ENCODE measurements at regions not wholly inside any gene's neighbourhood (a gene's known extent, or its start where the extent isn't known, plus 50 kb on each side); places are given as distances from the start of the nearest gene placed in this dataset.

DNA sequence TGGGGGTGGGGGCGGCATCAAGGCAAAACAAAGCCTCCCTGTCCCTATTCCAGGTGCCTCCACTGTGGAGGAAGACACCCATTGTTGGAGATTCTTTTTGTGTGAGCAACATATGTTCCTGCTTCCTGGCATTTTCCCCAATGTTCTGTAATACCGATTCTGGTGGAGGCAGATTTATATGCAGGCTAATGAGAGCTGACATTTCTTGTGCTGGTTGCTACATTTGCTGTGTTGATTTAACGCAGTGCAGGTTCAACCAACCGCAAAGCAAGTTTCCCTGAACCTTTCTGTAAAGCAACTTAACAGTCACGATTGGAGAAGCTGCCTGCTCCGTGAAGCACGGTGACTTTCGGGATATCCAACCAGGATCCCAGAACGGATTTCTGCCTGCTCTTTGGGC, 260.5 kb downstream of the CBLN1 start:
- peak; percentile 57 for DNase-seq

DNA sequence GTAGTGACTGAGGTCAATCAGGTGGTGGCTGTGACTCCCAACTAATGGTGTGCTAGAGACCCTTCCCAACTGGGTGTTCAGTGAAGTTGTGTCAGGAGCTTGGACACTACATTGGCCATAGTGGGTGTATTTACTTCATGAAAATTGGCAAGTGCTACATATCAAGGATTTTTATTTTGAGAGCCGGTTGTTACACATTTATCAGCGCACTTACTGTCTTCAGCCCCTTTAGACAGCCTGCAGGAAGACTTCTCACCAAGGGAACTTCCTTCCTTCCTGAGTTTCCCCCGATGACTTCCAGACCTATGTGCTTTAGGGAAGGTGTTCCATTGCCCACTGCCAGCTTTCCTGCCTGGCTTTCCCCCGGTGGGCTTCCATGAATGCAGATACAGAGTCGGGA, 261.2 kb downstream of the CBLN1 start:
- no peak for DNase-seq

DNA sequence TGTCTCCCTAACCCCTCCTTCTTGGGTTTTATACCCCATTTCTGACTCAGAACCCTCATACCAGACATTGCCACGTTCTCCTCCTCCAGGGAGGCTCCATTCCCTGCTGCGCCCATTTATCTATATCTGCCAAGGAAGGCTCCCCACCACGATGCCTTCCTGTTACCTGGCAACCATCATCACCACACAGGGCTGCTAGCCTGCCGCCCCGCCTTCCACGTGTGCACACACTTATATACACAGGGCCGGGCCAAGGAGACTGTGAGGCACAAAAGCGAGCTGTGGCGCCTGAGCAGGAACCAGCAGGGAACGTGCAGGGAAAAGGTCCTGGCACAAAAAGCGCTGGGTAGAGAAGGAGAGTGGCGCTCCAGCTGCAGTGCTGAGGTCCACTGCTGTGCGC, 261.8 kb downstream of the CBLN1 start:
- DNase-seq, result peak; percentile 81

DNA sequence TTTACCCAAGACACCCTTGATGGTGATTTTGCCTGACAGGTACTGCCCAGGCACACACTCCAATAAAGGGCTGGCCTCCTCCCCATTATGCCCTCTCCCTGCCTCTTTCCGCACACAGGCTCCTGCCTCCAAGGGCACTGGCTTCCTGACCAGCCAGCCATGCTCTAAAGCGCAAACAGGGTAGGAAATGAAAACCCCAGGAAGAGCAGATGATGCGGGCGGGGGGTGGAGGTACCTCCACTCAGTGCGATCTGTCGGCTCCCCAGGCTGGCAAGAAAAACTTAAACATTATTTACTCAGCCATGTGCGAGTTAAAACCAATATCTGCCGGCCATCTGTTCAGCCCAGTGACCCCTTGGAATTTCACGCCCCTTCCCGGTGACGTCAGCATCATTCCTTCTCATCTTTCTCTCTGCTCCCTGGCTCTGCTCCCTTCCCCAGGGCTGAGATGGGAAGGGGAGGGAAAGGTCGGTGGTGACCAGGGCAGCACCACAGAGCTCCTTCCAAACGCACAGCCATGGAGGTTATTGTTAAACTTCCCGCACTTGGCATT, 262.5 kb downstream of the CBLN1 start:
- DNase-seq, result peak; percentile 97

DNA sequence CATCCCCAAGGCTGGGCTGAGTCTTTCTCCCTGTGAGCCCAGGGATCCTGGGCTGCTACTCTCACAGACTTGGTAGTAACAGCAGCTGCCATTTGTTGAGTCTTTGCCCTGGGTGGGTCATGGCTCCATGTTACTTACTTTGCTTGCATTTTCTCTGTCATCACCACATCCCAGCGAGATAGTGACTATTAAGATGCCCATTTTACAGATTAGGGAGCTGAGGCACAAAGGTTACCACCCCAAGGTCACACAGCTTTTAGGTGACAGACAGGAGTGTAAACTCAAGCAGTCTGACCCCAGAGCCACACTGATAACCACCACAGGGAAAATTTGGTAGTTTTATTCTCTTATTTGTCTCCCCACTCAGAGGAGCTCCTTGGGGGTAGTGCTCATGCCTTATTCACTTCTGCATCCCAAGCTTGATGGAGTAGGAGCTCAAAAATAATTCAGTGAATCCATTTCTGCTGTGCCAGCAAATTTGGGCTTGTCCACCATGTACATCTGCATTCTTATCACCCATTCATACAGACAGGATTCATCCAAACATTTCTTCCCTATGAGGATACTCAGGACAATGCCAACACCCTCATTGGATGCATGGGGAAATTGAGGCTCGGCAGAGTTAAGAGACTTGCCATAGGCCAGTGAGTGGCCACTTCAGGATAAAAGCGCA, 263.2 kb downstream of the CBLN1 start:
- no peak for DNase-seq

DNA sequence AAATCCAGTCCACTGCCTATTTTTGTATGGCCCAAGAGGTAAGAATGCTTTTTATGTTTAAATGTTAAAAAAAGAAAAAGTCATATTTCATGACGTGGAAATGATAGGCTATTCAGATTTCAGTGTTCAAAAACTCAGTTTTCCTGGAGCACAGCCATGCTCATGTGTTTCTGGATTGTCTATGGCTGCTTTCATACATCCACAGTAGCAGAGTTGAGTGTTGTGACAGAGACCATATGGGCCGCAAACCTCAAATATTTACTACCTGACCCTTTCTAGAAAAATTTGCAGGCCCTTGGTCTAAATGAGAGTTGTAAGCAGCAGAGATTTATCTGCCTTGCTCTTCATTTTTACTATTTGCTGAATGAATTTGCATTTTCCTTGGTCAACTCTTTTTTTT, 264.1 kb downstream of the CBLN1 start:
- DNase-seq, result no peak

DNA sequence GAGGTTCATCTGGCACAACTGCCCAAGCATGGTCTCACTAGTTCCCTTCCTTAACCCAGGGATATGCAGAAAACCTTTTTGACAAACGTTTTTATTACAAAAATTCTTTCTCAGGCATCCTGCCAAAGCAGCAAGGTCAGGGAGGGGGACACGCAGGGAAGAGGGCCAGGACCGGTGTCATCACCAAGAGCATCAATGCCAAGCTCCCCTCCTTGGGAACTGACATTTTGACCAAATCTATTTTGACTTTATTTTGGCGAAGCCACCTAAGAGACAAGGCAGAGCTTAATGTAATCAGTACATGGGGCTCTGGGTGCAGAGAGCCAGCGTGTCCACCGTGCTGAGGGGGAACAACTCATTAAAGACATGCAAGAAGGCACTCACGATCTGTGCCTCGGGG, 265.2 kb downstream of the CBLN1 start:
- no peak for DNase-seq

DNA sequence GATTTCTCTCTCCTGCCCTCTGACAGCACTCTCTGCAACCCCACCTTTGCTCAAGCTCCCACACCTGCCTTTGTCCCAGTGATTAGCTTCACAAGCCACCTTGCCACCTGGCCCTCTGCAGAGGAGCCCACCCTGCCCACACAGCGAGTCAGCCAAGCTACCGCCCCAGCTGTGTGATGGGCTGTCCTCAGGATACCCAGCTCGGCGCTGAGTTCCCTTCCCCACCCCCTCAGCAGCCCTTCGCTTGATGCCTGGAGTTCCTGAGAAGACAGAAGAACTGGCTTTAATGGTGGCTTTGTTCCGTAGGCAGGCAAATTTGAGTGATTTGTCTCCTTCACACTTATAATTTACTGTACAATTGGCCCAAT, 266.4 kb downstream of the CBLN1 start:
- DNase-seq, result peak; percentile 95

DNA sequence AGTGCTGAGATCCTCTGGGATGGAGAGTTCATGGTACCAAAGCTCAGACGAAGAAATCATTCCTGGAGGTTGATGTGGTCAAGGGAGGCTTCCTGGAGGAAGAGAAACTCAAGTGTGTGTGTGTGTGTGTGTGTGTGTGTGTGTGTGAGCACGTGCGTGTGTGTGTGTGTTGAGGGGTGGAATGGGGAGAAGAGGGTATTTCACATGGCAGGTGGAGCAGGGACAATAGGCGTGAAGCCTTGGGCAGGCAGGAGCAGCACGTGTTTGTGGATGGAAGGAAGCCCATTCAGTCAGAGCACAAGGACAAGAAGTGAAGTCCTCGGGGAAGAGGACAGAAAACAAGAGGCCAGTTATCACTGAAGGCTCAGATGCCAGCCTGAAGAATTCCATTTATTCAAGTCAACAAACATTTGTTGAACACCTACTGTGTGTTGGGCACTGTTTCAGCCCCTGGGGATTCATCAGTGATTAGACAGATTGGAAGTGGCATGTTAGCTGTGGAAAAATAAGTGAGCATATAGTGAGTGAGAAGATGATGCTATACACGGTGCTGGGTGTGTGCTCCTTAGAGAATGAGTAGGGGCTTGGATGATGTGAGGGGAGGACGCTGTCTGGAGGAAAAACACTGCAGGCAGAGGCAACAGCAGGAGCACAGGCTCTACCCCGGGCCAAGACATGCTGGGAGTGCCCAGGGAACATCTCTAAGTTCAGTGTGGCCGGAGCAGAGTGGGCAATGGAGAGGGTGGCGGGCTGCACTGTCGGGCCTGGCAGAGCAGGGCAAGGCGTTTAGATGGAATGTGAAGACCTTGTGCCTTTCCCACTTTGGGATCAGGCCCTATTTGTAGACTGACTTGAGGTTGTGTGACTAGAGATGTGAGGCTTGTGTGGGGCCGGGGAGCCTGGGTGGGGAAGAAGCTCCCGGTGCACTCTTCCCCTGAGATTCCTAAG, 267.1 kb downstream of the CBLN1 start:
- DNase-seq, result peak; percentile 55

DNA sequence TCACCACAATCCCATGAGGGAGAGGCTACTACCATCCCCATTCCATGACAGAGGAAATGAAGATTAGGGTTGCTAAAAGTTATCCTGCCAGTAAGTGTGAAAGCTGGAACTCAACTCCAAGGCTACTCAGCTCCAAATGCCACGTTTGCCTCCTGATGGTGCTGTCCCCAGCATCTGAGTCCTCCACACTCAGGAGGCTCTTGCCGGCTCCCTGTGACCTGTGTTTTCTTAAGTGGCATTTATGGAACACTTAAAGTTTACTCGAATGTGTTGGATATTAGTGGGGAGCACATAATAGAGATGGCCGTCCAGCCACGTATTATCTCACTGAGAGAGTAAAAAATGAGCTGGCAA, 267.9 kb downstream of the CBLN1 start:
- DNase-seq, result no peak

DNA sequence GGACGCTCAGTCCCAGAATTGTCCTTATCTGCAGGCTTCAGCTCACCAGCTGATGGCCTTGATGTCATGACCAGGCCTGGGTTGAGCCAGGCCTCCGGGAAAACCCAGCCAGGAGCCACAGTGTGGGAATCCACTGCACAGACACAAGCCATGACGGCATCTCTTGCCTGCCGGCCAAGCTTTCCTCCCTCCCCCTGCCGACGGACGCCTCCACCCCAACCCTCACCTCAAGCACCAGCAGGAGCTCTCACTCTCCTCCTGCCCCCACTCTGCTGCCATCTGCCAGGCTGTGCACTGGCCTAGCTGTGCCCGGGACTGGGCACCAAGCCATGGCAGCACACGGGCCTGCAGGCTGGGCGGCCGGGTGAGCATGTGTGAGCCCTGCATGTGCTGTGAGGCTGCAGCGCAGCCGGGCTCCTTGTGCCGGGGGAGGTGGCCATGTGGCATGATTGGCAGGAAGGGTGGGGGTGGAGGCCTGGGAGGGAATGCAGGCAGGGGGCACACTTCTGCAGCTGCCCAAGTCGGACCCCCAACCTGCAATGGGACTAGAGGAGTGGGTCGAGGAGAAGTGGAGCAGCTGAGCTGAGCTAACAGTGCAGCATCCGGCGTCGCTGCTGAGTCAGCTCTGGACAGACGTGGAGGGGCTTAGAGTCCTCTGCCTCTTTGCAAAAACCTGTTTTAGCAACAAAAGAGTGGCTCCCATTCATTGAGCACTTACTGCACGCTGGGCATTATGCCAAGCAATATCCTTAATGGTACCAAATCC, 268.5 kb downstream of the CBLN1 start:
- DNase-seq, result peak; percentile 92

DNA sequence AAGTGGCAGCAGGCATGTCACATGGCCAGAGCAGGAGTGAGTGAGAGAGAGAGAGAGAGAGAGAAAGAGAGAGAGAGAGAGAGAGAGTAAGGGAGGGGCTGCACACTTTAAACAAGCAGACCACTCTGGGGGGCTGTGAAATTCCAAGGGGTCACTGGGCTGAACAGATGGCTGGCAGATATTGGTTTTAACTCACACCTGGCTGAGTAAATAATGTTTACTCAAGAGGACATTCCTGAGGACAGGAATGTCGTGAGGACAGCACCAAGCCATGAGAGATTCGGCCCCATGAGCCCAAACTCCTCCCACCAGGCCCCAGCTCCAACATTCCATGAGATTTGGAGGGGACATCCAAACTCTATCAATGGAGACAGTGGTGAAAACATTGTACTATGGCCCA, 269.7 kb downstream of the CBLN1 start:
- no peak for DNase-seq

DNA sequence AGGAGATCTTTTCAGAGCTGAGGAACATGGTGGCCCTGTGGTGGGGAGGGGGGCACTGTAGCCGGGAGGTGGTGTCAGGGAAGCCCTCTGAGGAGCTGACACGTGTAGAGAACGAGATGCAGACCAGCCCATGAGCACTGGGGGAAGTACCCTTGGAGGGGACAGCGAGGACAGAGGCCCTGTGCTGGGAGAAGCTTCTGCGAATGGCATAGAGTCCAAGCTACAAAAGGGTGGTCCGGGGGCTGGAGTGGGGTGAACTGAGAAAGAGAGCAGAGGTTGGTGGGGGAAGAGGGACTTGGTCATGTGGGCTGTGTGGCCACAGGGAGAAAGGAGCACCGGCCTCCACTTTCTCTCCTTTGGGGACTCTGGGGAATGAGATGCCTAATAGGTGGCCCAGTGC, 270.8 kb downstream of the CBLN1 start:
- DNase-seq, result no peak

DNA sequence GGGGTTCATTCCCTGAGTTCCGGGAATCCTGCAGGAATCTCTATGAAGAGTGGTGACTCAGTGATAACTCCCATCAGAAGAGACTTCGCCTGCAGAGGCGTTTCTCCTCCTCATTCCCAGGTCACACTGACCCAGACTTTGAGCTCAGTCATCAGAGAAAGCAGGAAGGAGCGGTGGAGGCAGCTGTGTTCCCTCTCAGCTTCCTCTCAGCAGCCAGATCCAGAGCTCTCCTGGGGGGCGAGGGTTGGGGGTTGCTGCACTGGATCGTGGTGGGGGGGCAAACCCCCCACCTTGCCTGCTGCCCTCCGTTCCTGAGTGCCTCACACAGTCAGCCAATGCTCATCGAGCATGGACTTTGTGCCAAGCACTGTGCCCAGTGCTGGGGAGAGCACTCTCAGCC, 271.2 kb downstream of the CBLN1 start:
- no peak for DNase-seq

DNA sequence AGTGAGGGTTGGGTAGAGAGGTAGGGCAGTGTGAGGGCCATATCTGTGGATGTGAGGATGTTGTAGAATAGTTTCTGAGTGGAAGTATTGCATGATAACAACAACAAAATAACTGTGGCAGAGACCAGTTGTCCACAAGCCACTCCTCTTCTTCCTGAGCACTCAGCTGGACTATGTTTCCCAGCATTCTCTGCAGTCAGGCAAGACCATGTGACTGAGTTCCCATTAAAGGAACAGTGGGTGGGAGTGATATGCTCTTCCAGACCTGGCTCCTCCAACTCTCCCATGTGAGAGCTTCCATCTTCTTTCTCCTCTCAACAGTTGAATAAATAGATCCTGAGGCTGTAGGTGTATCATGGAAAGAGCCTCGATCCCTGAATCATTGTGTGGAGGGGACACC, 272.4 kb downstream of the CBLN1 start:
- peak; percentile 23 for DNase-seq

DNA sequence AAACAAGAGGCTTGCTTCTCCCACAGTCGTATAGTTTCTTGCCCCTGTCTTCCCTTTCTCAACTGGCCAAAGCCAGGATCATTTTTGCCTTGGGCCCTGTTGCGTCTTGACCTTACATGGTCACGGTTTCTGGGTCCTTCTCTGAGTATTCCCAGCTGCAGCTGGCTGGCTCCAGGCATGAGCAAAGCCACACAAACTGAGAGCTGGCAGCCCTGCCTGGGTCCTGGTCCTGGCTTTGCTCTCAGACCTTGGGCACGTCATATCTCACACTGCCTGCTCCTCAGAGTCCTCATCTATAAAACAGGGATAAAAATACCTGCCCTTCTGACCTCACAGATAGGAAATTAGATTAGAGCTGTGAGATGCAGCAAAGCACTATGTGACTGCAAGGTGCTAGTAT, 277.6 kb downstream of the CBLN1 start:
- no peak for DNase-seq

DNA sequence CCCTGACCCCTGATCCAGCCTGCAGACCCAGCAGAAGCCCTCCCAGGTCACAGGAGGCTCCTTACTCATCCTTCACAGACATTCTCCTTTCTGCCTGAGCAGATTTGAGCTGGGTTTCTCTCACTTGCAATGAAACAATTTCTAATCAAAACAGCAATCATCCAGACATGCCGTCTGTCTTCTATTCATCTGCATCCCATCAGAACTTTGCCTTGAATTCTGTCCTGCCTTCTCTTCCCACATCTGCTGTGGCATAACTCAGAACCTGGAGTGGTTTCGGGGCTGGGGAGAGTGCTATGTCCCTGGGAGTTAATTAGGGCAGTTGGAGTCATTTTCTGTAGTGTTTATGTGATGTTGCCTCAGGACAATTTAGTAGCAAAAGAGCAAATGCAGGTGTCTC, 278.6 kb downstream of the CBLN1 start:
- DNase-seq, result no peak

DNA sequence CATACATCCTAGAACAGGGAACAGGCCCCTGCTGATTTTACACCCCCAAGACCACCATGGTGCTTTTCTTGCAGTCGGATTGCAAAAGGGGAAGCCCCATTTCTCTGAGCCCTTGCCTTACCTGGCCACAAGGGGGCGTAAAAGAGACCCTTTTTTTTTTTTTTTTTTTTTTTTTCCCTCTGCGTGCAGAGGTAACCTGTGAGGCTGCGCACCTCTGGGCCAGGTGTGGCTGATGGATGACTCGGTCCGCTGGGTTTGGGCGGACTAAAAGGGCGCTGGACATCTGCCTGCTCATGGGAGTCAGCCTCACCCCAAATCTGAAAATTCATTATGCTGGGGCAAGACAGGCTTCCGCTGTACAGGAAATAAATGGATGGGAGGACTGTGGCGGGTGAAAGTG, 281.0 kb downstream of the CBLN1 start:
- peak; percentile 38 for DNase-seq

DNA sequence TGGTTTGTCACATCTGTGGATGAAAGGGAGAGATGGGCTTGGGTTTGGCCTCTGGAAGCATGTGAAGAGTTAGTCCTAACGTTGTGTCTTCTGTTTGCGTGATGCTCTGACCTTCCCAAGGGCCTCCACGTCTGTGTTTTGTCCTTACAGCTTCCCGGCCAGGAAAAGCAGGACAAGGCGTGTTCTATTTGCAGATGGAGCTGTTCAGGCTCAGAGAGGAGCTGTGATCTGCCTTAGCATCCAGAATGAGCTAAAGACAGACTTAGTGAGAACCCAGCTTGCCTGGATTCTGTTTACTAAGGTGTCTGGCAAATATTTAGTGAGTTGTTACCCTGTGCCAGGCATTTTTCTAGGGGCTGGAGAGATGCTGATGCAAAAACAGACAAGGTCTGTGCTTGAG, 282.1 kb downstream of the CBLN1 start:
- DNase-seq, result no peak

DNA sequence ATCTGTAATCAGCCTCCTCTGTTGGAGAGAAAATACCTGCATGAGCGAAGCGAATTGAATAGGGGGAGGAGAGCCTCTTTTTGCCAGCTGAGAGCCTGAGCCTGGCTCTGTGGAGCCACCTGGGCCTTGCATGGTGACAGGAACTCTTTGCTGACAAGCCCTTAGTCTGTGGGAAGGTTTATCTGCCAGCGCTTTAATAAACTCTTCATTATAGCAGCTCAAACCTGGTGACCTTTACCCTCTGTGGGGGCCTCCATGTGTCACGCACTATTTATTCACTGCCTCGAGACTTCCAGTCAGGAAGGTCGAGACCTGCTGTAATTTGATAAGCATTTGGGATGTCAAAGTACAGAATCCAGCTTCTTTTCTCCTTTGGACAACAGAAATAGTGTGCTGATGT, 282.6 kb downstream of the CBLN1 start:
- DNase-seq, result no peak

DNA sequence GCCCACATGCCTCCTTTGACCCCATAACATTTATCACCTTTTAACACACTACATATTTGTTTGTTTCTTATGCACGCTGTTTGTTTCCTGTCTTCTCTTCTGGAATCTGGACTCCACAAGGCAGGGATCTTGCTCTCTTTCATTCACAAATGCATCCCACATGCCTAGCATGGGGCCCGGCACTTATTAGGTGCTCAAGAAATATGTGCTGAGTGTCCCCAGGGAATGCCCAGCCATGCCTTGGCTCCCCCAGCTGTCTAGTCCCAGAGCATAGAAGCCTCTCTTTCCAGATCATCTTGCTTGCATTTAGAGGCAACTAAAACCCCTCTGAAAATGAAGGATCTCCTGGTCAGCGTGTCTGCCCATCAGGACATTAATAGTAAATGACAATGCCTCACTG, 283.7 kb downstream of the CBLN1 start:
- DNase-seq, result no peak

DNA sequence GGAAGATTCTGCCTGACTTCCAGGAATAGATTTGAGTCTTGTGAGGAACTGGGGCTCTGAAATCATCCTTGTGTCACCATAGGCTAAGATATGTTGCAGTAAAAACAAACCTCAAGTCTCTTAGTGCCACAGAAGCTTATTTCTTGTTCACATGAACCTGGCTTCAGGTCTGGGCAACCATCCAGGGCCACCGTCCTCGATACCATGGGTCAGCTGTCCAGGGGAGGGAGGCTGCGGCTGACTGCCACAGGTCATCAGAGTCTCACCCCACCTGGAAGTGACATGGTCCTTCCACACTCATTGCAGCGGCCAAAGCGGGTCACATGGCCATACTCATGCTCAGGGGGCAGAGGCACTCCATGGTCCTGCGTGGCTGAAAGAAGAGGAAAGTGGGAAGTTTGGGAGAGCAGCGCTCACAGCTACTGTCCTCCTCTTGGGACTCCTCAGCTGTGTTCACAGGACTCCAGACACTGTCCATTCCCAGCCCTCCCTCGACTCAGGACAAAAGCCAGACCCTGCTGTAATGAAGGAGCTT, 284.5 kb downstream of the CBLN1 start:
- DNase-seq, result no peak

DNA sequence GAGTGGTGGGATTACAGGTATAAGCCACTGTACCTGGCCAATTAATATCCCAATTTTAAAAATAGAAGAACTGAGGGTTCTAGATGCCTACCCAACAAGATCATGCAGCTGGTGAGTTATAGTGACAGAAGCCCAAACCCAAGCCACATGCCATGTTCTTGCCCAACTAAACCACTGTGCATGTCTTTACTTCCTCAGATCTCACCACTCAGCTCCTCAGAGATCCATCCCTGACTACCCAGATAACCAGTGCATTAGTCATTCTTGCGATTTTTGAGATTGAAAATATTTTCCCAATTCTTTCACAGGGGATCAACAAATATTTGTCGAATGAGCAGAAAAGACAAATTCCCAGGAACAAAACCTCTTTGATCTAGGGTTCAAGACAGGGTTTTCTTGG, 303.1 kb downstream of the CBLN1 start:
- DNase-seq, result no peak

Data from NCI-H2171 treated with DMSO at 0.1 percent for 48 hours (cell line).